Ammon's horn (tissue), 1 donor: ENCODE measurements at regions not wholly inside any gene's neighbourhood (a gene's known extent, or its start where the extent isn't known, plus 50 kb on each side); places are given as distances from the start of the nearest gene placed in this dataset.
"Not testable (repeated sequence)": the region's sequence is repeated elsewhere in the genome, so short reads cannot be mapped to it uniquely, and the experiment has no call there.

ENCODE experiments used
- DNase-seq: peaks from one replicate; pipeline ENCODE4 v3.0.0-alpha.2; 2016; ENCODE audit warnings: low spot score

- no peak for DNase-seq
Measured at GRCh38 chrX:51151734-51152133, 180.9 kb upstream of the NUDT10 start.

- no peak for DNase-seq
Measured at GRCh38 chrX:51155157-51155556, 177.5 kb upstream of the NUDT10 start.

- no peak for DNase-seq
Measured at GRCh38 chrX:51155566-51155965, 177.1 kb upstream of the NUDT10 start.

- no peak for DNase-seq
Measured at GRCh38 chrX:51158231-51158630, 174.4 kb upstream of the NUDT10 start.

- not testable (repeated sequence) for DNase-seq
Measured at GRCh38 chrX:51159378-51159777, 173.2 kb upstream of the NUDT10 start.

GRCh38 chrX:51163730-51164129 is 168.9 kb upstream of the NUDT10 start:
- DNase-seq, result no peak

- peak; percentile 7 for DNase-seq
Measured at GRCh38 chrX:51178356-51178900, 154.2 kb upstream of the NUDT10 start.

- not testable (repeated sequence) for DNase-seq
Measured at GRCh38 chrX:51179805-51180204, 152.8 kb upstream of the NUDT10 start.

- no peak for DNase-seq
Measured at GRCh38 chrX:51182545-51182944, 150.1 kb upstream of the NUDT10 start.

- DNase-seq, result no peak
Measured at GRCh38 chrX:51192104-51192503, 140.5 kb upstream of the NUDT10 start.

- DNase-seq, result no peak
Measured at GRCh38 chrX:51215266-51215665, 117.4 kb upstream of the NUDT10 start.

- DNase-seq, result peak; percentile 1
Measured at GRCh38 chrX:51215856-51216255, 116.8 kb upstream of the NUDT10 start.

GRCh38 chrX:51242212-51242611 is 90.4 kb upstream of the NUDT10 start:
- DNase-seq, result no peak

- no peak for DNase-seq
Measured at GRCh38 chrX:51257490-51257889, 75.1 kb upstream of the NUDT10 start.

GRCh38 chrX:51262271-51262670 is 70.4 kb upstream of the NUDT10 start:
- DNase-seq, result not testable (repeated sequence)

GRCh38 chrX:51272638-51273037 is 60.0 kb upstream of the NUDT10 start:
- DNase-seq, result no peak

- DNase-seq, result no peak
Measured at GRCh38 chrX:51281758-51282318, 50.8 kb upstream of the NUDT10 start.
